Parathyroid adenoma (tissue), 2 donors: ENCODE measurements at regions not wholly inside any gene's neighbourhood (a gene's known extent, or its start where the extent isn't known, plus 50 kb on each side); places are given as distances from the start of the nearest gene placed in this dataset.
"Not testable (repeated sequence)": the region's sequence is repeated elsewhere in the genome, so short reads cannot be mapped to it uniquely, and the experiment has no call there.

Experiments
- H2AFZ ChIP-seq: fragments of 300-600 bp; sonication (generic); one replicate; pipeline ENCODE4 v1.7.0; 2017; ENCODE audit warnings: antibody characterized with exemption, mild to moderate bottlenecking
- H3K27ac ChIP-seq: fragments of 300-600 bp; sonication (generic); one replicate; pipeline ENCODE4 v1.7.0; 2017
- H3K27me3 ChIP-seq: fragments of 300-600 bp; sonication (generic); one replicate; pipeline ENCODE4 v1.7.0; 2017; ENCODE audit warnings: low read length; ENCODE audit not compliant: control insufficient read depth, insufficient read depth
- H3K36me3 ChIP-seq: fragments of 300-600 bp; sonication (generic); one replicate; pipeline ENCODE4 v1.7.0; 2017; ENCODE audit warnings: low read length; ENCODE audit not compliant: control insufficient read depth, insufficient read depth
- H3K4me1 ChIP-seq: fragments of 300-600 bp; sonication (generic); one replicate; pipeline ENCODE4 v1.7.0; 2017; ENCODE audit warnings: control low read depth
- H3K4me2 ChIP-seq: fragments of 300-600 bp; sonication (generic); one replicate; pipeline ENCODE4 v1.7.0; 2017; ENCODE audit warnings: low read length
- H3K4me3 ChIP-seq: fragments of 300-600 bp; sonication (generic); one replicate; pipeline ENCODE4 v1.7.0; 2017; ENCODE audit warnings: low read depth, low read length
- H3K79me2 ChIP-seq: fragments of 300-600 bp; sonication (generic); one replicate; pipeline ENCODE4 v1.7.0; 2017; ENCODE audit warnings: control low read depth
- H3K9ac ChIP-seq: fragments of 300-600 bp; sonication (generic); one replicate; pipeline ENCODE4 v1.7.0; 2017; ENCODE audit warnings: mild to moderate bottlenecking
- H3K9me3 ChIP-seq: fragments of 300-600 bp; sonication (generic); one replicate; pipeline ENCODE4 v1.7.0; 2017; ENCODE audit warnings: low read length; ENCODE audit not compliant: control insufficient read depth
- CTCF ChIP-seq: fragments of 300-600 bp; sonication (generic); IDR thresholded peaks from one replicate; pipeline ENCODE4 v1.7.0; 2017; ENCODE audit warnings: antibody characterized with exemption, mild to moderate bottlenecking
- donor health status: primary hyperparathyroidism.

GRCh38 chr17:21551081-21551881 lies 141.0 kb upstream of the KCNJ18 start:
- Histone ChIP-seq H3K27me3 (no peaks in the 10 kb centered on the region), H2AFZ (peak overlapping the region; percentile 90), H3K27ac (peak overlapping the region; percentile 45), H3K4me2 (peak overlapping the region; percentile 93), H3K4me3 (peak overlapping the region; percentile 79), H3K9me3 (no peaks in the 10 kb centered on the region), H3K4me1 (no peaks in the 10 kb centered on the region), H3K9ac (no peak overlapping the region), H3K36me3 (no peaks in the 10 kb centered on the region), H3K79me2 (no peaks in the 10 kb centered on the region)
- no peak for TF ChIP-seq CTCF

GRCh38 chr17:21558921-21559320 lies 133.4 kb upstream of the KCNJ18 start:
- H3K36me3 ChIP-seq, H3K27me3 ChIP-seq, H3K9me3 ChIP-seq: not testable (repeated sequence)

GRCh38 chr17:21564262-21564661 lies 128.1 kb upstream of the KCNJ18 start:
- no peaks in the 10 kb centered on the region for H3K36me3 ChIP-seq
- H3K79me2 ChIP-seq: no peaks in the 10 kb centered on the region
- no peak for TF ChIP-seq CTCF
- H3K4me2 ChIP-seq: no peak overlapping the region
- no peak overlapping the region for H3K9ac ChIP-seq
- H2AFZ ChIP-seq: no peak overlapping the region
- no peak overlapping the region for H3K4me3 ChIP-seq
- no peaks in the 10 kb centered on the region for H3K4me1 ChIP-seq
- H3K27ac ChIP-seq: no peak overlapping the region
- H3K27me3 ChIP-seq: no peaks in the 10 kb centered on the region
- H3K9me3 ChIP-seq: no peaks in the 10 kb centered on the region

More at GRCh38 chr17:21558921-21559320, 133.4 kb upstream of the KCNJ18 start:
- not testable (repeated sequence) for H3K79me2 ChIP-seq, H3K4me1 ChIP-seq, H3K4me3 ChIP-seq, H3K27ac ChIP-seq, H3K4me2 ChIP-seq, H2AFZ ChIP-seq, H3K9ac ChIP-seq

GRCh38 chr17:21564757-21565156 lies 127.6 kb upstream of the KCNJ18 start:
- not testable (repeated sequence) for H3K4me2 ChIP-seq

GRCh38 chr17:21570427-21570826 lies 121.9 kb upstream of the KCNJ18 start:
- not testable (repeated sequence) for H3K27me3 ChIP-seq, H3K4me3 ChIP-seq, H3K9me3 ChIP-seq, H3K4me2 ChIP-seq, H3K36me3 ChIP-seq, H3K9ac ChIP-seq, H3K79me2 ChIP-seq, H3K27ac ChIP-seq, H3K4me1 ChIP-seq, H2AFZ ChIP-seq

More at GRCh38 chr17:21564757-21565156, 127.6 kb upstream of the KCNJ18 start:
- not testable (repeated sequence) for H3K4me1 ChIP-seq, H3K9ac ChIP-seq, H3K9me3 ChIP-seq, H2AFZ ChIP-seq, H3K79me2 ChIP-seq, H3K27ac ChIP-seq, H3K4me3 ChIP-seq, H3K27me3 ChIP-seq, H3K36me3 ChIP-seq

GRCh38 chr17:21572148-21572547 lies 120.2 kb upstream of the KCNJ18 start:
- not testable (repeated sequence) for H3K27ac ChIP-seq, H3K79me2 ChIP-seq, H3K9ac ChIP-seq, H3K36me3 ChIP-seq, H2AFZ ChIP-seq, H3K4me3 ChIP-seq, H3K4me1 ChIP-seq, H3K4me2 ChIP-seq, H3K9me3 ChIP-seq, H3K27me3 ChIP-seq

- not testable (repeated sequence) for H3K9ac ChIP-seq, H3K27ac ChIP-seq, H3K4me1 ChIP-seq
Measured at GRCh38 chr17:21573271-21573960, 118.9 kb upstream of the KCNJ18 start.

More at GRCh38 chr17:21573271-21573960, 118.9 kb upstream of the KCNJ18 start:
- H2AFZ ChIP-seq, H3K27me3 ChIP-seq, H3K36me3 ChIP-seq, H3K9me3 ChIP-seq, H3K79me2 ChIP-seq: not testable (repeated sequence)
- Histone ChIP-seq H3K4me3 (peak overlapping the region; percentile 49), H3K4me2 (peak overlapping the region; percentile 28)
